ENCODE measurements at regions not wholly inside any gene's neighbourhood (a gene's known extent, or its start where the extent isn't known, plus 50 kb on each side); places are given as distances from the start of the nearest gene placed in this dataset.
"Not testable (repeated sequence)": the region's sequence is repeated elsewhere in the genome, so short reads cannot be mapped to it uniquely, and the experiment has no call there.

GRCh38 chr2:140079038-140079437 is 1298.8 kb upstream of the NXPH2 start:
- Histone ChIP-seq H3K27ac (ENCODE audit: low read depth in 1 of 2, low read length in 1 of 2) (no peak overlapping the region), H3K36me3 (ENCODE audit: control insufficient read depth in 4 of 4, insufficient read depth in 4 of 4, low read length in 4 of 4) (no peaks in the 10 kb centered on the region), H3K9me3 (ENCODE audit: control insufficient read depth in 4 of 4, insufficient read depth in 3 of 4, low read length in 3 of 4) (no peaks in the 10 kb centered on the region), H3K4me3 (no peak overlapping the region), H3K4me1 (ENCODE audit: control insufficient read depth in 5 of 5, insufficient read depth in 5 of 5, low read length in 5 of 5) (no peaks in the 10 kb centered on the region), H3K27me3 (ENCODE audit: control insufficient read depth in 3 of 3, insufficient read depth in 3 of 3, low read length in 2 of 3) (no peaks in the 10 kb centered on the region), H3K9ac (ENCODE audit: insufficient read depth in 1 of 2, low read length in 2 of 2) (no peak overlapping the region)
- DNase-seq (no peak), ATAC-seq (ENCODE audit: insufficient read depth, low FRiP score) (no peak)
- TF ChIP-seq, protein P1, sequence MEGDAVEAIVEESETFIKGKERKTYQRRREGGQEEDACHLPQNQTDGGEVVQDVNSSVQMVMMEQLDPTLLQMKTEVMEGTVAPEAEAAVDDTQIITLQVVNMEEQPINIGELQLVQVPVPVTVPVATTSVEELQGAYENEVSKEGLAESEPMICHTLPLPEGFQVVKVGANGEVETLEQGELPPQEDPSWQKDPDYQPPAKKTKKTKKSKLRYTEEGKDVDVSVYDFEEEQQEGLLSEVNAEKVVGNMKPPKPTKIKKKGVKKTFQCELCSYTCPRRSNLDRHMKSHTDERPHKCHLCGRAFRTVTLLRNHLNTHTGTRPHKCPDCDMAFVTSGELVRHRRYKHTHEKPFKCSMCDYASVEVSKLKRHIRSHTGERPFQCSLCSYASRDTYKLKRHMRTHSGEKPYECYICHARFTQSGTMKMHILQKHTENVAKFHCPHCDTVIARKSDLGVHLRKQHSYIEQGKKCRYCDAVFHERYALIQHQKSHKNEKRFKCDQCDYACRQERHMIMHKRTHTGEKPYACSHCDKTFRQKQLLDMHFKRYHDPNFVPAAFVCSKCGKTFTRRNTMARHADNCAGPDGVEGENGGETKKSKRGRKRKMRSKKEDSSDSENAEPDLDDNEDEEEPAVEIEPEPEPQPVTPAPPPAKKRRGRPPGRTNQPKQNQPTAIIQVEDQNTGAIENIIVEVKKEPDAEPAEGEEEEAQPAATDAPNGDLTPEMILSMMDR (IDR thresholded peaks at IDR 0.05; ENCODE audit: control extremely low read depth, extremely low read depth), result no peak

DNA sequence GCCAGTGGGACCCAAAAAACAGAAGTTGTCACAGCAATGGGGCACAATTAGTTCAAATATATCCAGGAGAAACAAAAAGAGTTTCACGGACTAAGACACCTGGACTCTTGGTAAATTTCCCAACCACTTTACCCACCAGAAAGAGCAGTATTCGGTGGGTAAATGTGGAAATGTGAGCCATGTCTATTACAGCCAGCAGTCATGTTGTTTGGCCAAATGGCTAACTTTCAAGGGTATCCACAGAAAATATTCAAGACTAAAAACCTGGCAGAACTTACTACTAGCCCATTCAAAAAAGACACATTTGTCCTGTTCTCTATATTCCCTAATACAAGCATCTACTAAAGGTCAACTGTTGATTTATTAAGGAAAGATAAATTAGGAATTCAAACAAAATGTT is 1296.0 kb upstream of the NXPH2 start:
- no peaks in the 10 kb centered on the region for H3K36me3 ChIP-seq (ENCODE audit: control insufficient read depth in 4 of 4, insufficient read depth in 4 of 4, low read length in 4 of 4)
- no peaks in the 10 kb centered on the region for H3K27me3 ChIP-seq (ENCODE audit: control insufficient read depth in 3 of 3, insufficient read depth in 3 of 3, low read length in 2 of 3)
- H3K9ac ChIP-seq (ENCODE audit: insufficient read depth in 1 of 2, low read length in 2 of 2), result no peak overlapping the region
- no peaks in the 10 kb centered on the region for H3K9me3 ChIP-seq (ENCODE audit: control insufficient read depth in 4 of 4, insufficient read depth in 3 of 4, low read length in 3 of 4)
- TF ChIP-seq, protein P1 (IDR thresholded peaks at IDR 0.05; ENCODE audit: control extremely low read depth, extremely low read depth), result no peak
- H3K4me3 ChIP-seq, result no peak overlapping the region
- WGBS, 2 donors, result 86% methylated on average over 2 of the region's 2 CpGs
- H3K27ac ChIP-seq (ENCODE audit: low read depth in 1 of 2, low read length in 1 of 2), result no peak overlapping the region
- no peak for DNase-seq
- no peaks in the 10 kb centered on the region for H3K4me1 ChIP-seq (ENCODE audit: control insufficient read depth in 5 of 5, insufficient read depth in 5 of 5, low read length in 5 of 5)
- ATAC-seq (ENCODE audit: insufficient read depth, low FRiP score), result no peak

GRCh38 chr2:140073763-140074162 is 1293.6 kb upstream of the NXPH2 start:
- not testable (repeated sequence) for ATAC-seq (ENCODE audit: insufficient read depth, low FRiP score); DNase-seq
- 94 to 95% methylated on average over 28 to 30 of the region's 30 CpGs for WGBS, 2 donors

DNA sequence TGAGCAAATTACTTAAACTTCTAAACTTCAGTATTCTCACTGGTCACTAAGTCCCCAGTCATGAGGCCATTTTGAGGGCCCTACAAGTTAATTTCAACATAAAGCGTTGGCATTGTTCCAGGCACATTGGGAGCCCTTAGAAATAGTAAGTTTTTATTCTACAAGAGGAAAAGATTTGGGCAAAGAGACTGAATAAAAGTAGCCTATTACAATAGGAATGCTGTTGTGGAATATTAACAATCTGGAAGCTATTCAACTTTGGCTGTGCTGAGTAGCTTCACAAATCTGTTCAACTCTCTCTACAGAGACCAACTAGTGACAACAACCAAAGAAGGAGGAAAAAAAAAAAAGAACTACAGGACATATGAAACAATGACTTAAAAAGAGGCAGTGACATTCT is 1287.5 kb upstream of the NXPH2 start:
- Histone ChIP-seq H3K9ac (ENCODE audit: insufficient read depth in 1 of 2, low read length in 2 of 2) (no peak overlapping the region), H3K9me3 (ENCODE audit: control insufficient read depth in 4 of 4, insufficient read depth in 3 of 4, low read length in 3 of 4) (no peaks in the 10 kb centered on the region), H3K4me3 (no peak overlapping the region), H3K27ac (ENCODE audit: low read depth in 1 of 2, low read length in 1 of 2) (no peak overlapping the region), H3K4me1 (ENCODE audit: control insufficient read depth in 5 of 5, insufficient read depth in 5 of 5, low read length in 5 of 5) (peaks cover 0 to 18% (median 0%) of the 10 kb centered on the region in 5 donors), H3K27me3 (ENCODE audit: control insufficient read depth in 3 of 3, insufficient read depth in 3 of 3, low read length in 2 of 3) (no peaks in the 10 kb centered on the region), H3K36me3 (ENCODE audit: control insufficient read depth in 4 of 4, insufficient read depth in 4 of 4, low read length in 4 of 4) (no peaks in the 10 kb centered on the region)
- no peak for ATAC-seq (ENCODE audit: insufficient read depth, low FRiP score)
- TF ChIP-seq, protein P1 (IDR thresholded peaks at IDR 0.05; ENCODE audit: control extremely low read depth, extremely low read depth), result no peak
- 60 to 74% methylated on average over 1 of the region's 1 CpG for WGBS, 2 donors
- DNase-seq, result peak in 2 of 3 donors; percentile 16 to 37

More at GRCh38 chr2:140073763-140074162, 1293.6 kb upstream of the NXPH2 start:
- H3K4me1 ChIP-seq (ENCODE audit: control insufficient read depth in 5 of 5, insufficient read depth in 5 of 5, low read length in 5 of 5); H3K27me3 ChIP-seq (ENCODE audit: control insufficient read depth in 3 of 3, insufficient read depth in 3 of 3, low read length in 2 of 3); H3K9ac ChIP-seq (ENCODE audit: insufficient read depth in 1 of 2, low read length in 2 of 2); H3K9me3 ChIP-seq (ENCODE audit: control insufficient read depth in 4 of 4, insufficient read depth in 3 of 4, low read length in 3 of 4); H3K36me3 ChIP-seq (ENCODE audit: control insufficient read depth in 4 of 4, insufficient read depth in 4 of 4, low read length in 4 of 4); H3K4me3 ChIP-seq; H3K27ac ChIP-seq (ENCODE audit: low read depth in 1 of 2, low read length in 1 of 2): not testable (repeated sequence)

Data from lung (tissue), 11 donors.